ENCODE measurements at regions not wholly inside any gene's neighbourhood (a gene's known extent, or its start where the extent isn't known, plus 50 kb on each side); places are given as distances from the start of the nearest gene placed in this dataset.

GRCh38 chr13:65914716-65915115 lies 1315.4 kb downstream of the PCDH9 start:
- no peak for TF ChIP-seq CTCF (IDR thresholded peaks at IDR 0.05)
- TF ChIP-seq POLR2A (IDR thresholded peaks at IDR 0.05): no peak
